LNCAP (cell line): ENCODE measurements at regions not wholly inside any gene's neighbourhood (a gene's known extent, or its start where the extent isn't known, plus 50 kb on each side); places are given as distances from the start of the nearest gene placed in this dataset.
A peak's percentile ranks its signal among the peaks of the same experiment; 100 is the strongest.

Experiments
- TF ChIP-seq, protein P1 (sequence below): fragments of 450-650 bp; IDR thresholded peaks from 2 replicates; pipeline ENCODE4 v1.5.1; 2017; ENCODE audit warnings: mild to moderate bottlenecking

DNA sequence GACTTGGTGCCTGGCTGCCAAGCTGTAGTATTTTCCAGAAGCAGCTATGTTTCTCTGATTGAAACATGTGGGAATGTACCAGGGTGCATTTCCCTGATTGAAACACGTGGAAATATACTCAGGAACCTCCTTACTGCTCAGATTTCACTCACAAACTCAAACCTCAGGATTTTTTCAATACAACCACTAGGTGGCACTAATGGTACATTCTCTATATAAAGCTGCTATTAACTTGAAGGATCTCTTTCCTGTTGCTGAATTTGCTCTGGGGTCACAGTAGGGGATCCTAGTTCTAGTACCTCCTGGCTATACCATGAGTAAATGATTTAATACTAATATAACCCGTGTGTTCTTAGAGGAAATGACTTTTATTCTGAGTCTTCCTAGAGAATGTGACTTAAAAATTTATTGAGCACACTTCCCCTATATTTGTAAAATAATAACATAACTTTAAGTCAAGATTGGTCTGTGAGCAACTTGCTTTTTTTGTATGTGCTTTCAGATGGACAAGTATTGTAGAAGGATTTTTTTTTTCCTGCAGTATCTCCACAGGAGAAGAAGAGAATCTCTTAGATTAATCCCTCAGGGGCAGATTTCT, 173.8 kb upstream of the MIS18BP1 start:
- TF ChIP-seq, protein P1, sequence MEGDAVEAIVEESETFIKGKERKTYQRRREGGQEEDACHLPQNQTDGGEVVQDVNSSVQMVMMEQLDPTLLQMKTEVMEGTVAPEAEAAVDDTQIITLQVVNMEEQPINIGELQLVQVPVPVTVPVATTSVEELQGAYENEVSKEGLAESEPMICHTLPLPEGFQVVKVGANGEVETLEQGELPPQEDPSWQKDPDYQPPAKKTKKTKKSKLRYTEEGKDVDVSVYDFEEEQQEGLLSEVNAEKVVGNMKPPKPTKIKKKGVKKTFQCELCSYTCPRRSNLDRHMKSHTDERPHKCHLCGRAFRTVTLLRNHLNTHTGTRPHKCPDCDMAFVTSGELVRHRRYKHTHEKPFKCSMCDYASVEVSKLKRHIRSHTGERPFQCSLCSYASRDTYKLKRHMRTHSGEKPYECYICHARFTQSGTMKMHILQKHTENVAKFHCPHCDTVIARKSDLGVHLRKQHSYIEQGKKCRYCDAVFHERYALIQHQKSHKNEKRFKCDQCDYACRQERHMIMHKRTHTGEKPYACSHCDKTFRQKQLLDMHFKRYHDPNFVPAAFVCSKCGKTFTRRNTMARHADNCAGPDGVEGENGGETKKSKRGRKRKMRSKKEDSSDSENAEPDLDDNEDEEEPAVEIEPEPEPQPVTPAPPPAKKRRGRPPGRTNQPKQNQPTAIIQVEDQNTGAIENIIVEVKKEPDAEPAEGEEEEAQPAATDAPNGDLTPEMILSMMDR = peak; percentile 71

DNA sequence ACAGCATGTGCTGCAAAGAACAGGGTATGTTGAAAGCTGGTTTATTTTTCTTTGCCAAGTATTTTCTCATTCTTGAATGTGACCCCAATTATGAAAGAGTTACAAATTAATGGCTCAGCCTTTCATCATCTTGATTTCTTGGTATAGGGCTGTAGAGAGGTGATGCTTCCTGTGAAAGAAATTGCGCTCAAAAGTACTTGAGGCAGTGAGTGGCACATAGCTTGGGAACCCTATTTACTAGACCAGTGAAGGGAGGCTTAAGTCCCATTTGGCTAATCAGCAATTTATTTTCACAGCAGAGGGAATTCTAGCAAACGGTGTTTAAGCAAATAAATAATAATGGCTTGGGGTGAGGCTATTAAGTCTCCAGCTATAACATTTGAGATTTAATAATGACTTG, 153.9 kb upstream of the MIS18BP1 start:
- TF ChIP-seq, protein P1 = no peak

DNA sequence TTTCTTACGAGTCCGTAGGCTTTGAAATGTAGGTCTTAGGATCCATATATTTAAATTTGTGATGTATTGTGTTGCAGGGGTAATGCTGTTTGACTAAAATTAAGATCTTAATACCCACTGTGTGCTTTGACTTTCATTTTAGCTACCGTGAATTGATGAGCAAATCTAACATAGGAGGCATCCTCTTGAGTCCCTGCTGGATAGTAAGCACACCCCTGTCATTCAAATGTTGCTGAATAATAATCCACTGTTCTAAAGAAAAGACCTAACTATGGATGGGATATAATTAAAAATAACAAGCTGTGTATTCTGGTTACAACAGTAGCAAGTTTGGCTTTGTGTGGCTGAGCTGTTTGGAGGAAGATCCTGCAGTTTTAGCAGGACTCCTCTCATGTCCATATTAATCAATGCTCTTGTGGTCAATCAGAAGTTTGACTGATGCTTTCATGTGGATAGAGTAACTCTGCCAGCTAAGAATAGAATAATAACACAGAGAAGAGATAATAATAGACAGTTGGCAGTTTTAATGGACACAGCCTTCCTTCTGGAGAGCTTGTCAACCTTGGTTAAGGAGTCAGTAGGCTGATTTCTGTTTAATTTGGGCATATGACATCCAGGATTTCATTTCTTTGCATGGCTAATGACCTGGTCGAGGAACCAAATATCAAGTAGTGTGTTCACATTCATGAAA, 148.1 kb upstream of the MIS18BP1 start:
- TF ChIP-seq, protein P1 = no peak

DNA sequence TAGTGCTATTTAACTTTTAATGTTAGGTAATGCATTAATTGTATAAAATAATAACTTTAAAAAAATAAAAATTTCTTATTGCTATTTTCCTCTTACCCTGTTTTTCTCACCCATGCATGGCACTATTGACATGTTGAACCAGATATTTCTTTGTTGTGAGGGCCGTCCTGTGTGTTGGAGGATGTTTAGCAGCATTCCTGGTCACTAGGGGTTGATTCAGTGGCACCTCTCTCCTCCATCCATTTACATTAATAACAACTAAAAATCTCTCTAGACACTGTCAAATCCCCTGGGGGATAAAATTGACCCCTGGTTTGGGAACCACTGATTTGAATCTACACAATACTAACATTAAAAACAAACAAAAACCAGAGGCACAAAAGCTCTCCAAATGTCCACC, 147.5 kb upstream of the MIS18BP1 start:
- TF ChIP-seq, protein P1 = no peak

DNA sequence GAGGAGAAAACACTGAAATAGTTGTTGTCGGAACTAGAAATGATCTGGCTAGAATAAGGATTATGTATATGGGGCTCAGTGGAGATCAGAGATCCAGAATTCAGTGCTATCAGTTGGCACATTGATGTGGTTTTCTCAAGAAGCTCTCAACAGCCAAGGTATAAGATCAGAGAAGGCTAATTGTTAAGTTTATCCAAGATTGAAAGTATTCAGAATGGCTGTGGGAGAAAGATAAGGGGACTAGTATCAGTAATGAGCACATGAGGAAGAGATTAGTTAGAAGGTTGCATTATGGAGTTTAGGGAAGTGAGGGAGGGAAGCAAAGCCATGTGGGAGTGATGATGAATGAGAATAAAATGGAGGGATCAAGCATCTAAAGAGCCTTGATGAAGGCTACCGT, 128.1 kb upstream of the MIS18BP1 start:
- TF ChIP-seq, protein P1 = no peak

DNA sequence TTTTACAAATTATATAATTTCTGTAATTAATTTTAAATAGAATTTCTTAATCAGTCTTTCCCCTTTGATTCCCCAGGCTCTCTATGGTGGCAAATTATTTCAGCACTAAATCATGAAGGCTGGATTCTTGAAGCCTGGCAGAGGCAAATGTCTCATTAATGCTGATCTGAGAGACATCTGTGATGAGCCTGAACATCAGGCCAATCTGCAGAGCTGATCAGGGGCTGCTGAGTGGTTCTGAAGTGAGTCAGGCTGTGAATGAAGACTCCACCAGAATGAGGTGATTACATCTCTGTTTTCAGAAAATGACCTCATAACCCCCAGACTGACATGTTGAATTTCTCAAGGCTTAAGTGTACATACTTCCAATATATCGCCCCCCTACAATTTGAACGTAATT, 124.2 kb upstream of the MIS18BP1 start:
- TF ChIP-seq, protein P1 = no peak

DNA sequence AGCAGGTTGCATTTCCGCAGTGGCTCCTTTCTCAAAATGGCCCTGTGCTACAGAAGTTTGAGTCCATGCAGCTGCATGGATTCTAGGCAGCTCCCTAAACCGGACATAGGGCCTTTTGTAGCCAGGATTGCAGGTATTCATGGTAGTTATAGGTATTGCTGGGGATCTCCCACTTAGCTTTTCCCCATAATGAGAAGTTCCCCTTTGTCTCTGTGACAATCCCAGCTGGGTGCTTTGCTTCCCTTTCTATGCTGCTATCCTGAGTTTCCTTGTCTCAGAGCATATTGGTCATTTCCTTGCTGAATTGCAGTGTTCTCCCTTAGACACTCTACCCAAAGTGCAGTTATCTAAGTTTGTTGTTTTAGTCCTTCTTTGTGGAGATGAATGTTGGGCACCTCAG, 120.9 kb upstream of the MIS18BP1 start:
- TF ChIP-seq, protein P1 = no peak
